ENCODE measurements at regions not wholly inside any gene's neighbourhood (a gene's known extent, or its start where the extent isn't known, plus 50 kb on each side); places are given as distances from the start of the nearest gene placed in this dataset.

DNA sequence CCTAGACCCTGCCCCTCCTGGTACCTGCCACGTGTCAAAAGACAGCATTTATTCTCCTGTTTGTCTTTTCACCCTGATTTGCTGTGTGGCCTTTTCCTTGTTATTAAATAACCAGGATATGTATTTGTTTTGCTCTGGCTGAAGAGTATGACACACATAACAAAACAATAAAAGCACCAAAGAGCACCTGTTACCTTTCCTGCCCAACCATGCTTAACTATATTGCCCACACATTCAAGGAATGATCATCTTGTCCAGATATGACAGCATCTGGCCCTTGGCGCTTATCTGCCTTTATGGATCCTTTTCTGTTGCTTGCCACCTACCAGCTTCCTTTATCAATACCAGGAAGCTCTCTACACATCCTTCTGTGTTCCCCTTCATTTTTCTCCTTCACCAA lies 357.7 kb downstream of the FGFR2 start:
- CTCF ChIA-PET: no interaction called here
- TF ChIP-seq, protein P1, sequence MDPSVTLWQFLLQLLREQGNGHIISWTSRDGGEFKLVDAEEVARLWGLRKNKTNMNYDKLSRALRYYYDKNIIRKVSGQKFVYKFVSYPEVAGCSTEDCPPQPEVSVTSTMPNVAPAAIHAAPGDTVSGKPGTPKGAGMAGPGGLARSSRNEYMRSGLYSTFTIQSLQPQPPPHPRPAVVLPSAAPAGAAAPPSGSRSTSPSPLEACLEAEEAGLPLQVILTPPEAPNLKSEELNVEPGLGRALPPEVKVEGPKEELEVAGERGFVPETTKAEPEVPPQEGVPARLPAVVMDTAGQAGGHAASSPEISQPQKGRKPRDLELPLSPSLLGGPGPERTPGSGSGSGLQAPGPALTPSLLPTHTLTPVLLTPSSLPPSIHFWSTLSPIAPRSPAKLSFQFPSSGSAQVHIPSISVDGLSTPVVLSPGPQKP (IDR thresholded peaks at IDR 0.05; ENCODE audit: low read depth, low read length): no peak
- no peak for TF ChIP-seq PAX5 (IDR thresholded peaks at IDR 0.05; ENCODE audit: borderline replicate concordance, low read depth, low read length)
- TF ChIP-seq TBL1XR1 (IDR thresholded peaks at IDR 0.05; ENCODE audit: low read depth, low read length): no peak
- no peak for TF ChIP-seq CBX5 (IDR thresholded peaks at IDR 0.05; ENCODE audit: low read depth)
- no peak for TF ChIP-seq EZH2 (IDR thresholded peaks at IDR 0.05; ENCODE audit: borderline replicate concordance, control insufficient read depth, low read depth, low read length)
- no peak for TF ChIP-seq ZNF384 (IDR thresholded peaks at IDR 0.05; ENCODE audit: borderline replicate concordance, low read depth, low read length)
- TF ChIP-seq ZBTB11 (CRISPR knock-in tag; IDR thresholded peaks at IDR 0.05): no peak
- TF ChIP-seq BRCA1 (IDR thresholded peaks at IDR 0.05; ENCODE audit: low read depth, low read length): no peak
- no peak for TF ChIP-seq TCF7 (IDR thresholded peaks at IDR 0.05; ENCODE audit: borderline replicate concordance)
- TF ChIP-seq, protein P2, sequence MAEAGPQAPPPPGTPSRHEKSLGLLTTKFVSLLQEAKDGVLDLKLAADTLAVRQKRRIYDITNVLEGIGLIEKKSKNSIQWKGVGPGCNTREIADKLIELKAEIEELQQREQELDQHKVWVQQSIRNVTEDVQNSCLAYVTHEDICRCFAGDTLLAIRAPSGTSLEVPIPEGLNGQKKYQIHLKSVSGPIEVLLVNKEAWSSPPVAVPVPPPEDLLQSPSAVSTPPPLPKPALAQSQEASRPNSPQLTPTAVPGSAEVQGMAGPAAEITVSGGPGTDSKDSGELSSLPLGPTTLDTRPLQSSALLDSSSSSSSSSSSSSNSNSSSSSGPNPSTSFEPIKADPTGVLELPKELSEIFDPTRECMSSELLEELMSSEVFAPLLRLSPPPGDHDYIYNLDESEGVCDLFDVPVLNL (IDR thresholded peaks at IDR 0.05; ENCODE audit: low read depth, low read length): no peak
- TF ChIP-seq KAT2A (conservative IDR thresholded peaks at IDR 0.05; ENCODE audit: control insufficient read depth, low read depth, low read length): no peak
- TF ChIP-seq CHD4 (IDR thresholded peaks at IDR 0.05): no peak
- TF ChIP-seq NR2C2 (IDR thresholded peaks at IDR 0.05; ENCODE audit: borderline replicate concordance, control insufficient read depth, insufficient read length, low read depth): no peak
- no peak for TF ChIP-seq SRF (IDR thresholded peaks at IDR 0.05; ENCODE audit: low read depth in 2 of 2, low read length in 2 of 2)
- no peak for TF ChIP-seq SIX5 (IDR thresholded peaks at IDR 0.05; ENCODE audit: low read depth, low read length, severe bottlenecking)
- no peak for TF ChIP-seq EED (IDR thresholded peaks at IDR 0.05; ENCODE audit: low read depth)
- no peak for TF ChIP-seq BCLAF1 (IDR thresholded peaks at IDR 0.05)
- no peak for TF ChIP-seq STAT1 (conservative IDR thresholded peaks at IDR 0.05)
- Histone ChIP-seq H3K9me3 (replicated peaks; ENCODE audit: control insufficient read depth, insufficient read depth, low read length) (no peaks in the 10 kb centered on the region; the same call in 2 of the 3 replicates), H3K4me3 (no peak overlapping the region), H2AFZ (ENCODE audit: control insufficient read depth, low read depth, low read length) (no peak overlapping the region), H3K9ac (ENCODE audit: control insufficient read depth, insufficient read depth, low read length) (no peak overlapping the region), H3K36me3 (ENCODE audit: control insufficient read depth in 2 of 2, insufficient read depth in 2 of 2, low read length in 1 of 2) (no peaks in the 10 kb centered on the region), H3K4me2 (ENCODE audit: control insufficient read depth, insufficient read depth) (no peak overlapping the region), H3K79me2 (ENCODE audit: control insufficient read depth, insufficient read depth, low read length) (no peaks in the 10 kb centered on the region), H3K27me3 (replicated peaks in 1 of 2; ENCODE audit: control insufficient read depth in 2 of 2, insufficient read depth in 2 of 2, low read length in 1 of 2) (no peaks in the 10 kb centered on the region), H4K20me1 (ENCODE audit: control insufficient read depth, insufficient read depth) (no peaks in the 10 kb centered on the region), H3K27ac (ENCODE audit: control insufficient read depth, insufficient read depth) (no peak overlapping the region), H3K4me1 (ENCODE audit: control insufficient read depth, insufficient read depth, low read length) (no peaks in the 10 kb centered on the region)
- DNase-seq (ENCODE audit: low read depth, low spot score) (no peak), ATAC-seq (no peak), FAIRE-seq (no peak)
- POLR2A ChIA-PET: no interaction called here
- SMC1A ChIA-PET (ENCODE audit: uncharacterized antibody, unreplicated experiment): no interaction called here
- RAD21 ChIA-PET (ENCODE audit: unreplicated experiment): no interaction called here
- intact Hi-C loops (cut with micrococcal nuclease; ENCODE audit: unreplicated experiment): no loop called here
- 28% methylated on average over 2 of the region's 2 CpGs for WGBS (ENCODE audit: insufficient coverage, insufficient replicate concordance, low lambda C conversion rate, missing lambda C conversion rate)
- in situ Hi-C loops (cut with MboI): no loop called here
- BruUV-seq (replicated peaks): no TSS peak

Data from GM12878 (cell line).